ENCODE measurements at regions not wholly inside any gene's neighbourhood (a gene's known extent, or its start where the extent isn't known, plus 50 kb on each side); places are given as distances from the start of the nearest gene placed in this dataset.
A peak's percentile ranks its signal among the peaks of the same experiment; 100 is the strongest.

DNA sequence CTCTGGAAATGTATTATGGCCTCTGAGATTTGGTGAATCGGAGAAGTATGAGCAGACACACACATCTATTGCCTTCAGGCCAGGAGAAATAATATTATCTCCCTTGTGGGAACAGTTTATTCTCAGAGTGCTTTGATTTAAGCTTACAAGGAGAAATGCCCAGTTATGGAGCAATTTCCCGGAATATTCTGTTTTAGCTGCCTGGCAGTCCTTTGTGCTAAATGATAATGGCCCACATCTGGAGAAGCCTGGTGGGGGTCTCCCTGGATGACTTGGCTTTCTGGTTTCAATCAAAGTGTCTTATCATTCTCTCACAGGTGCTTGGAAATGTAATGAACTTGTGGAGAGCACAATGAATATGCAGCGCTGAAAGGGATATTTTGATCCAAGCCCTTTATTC lies 389.6 kb upstream of the USP24 start:
- no peak for ATAC-seq

GRCh38 chr1:55604179-55604578 lies 389.0 kb upstream of the USP24 start:
- DNase-seq: no peak
- Mint-ChIP-seq H3K4me3 (no peak overlapping the region), H3K27me3 (peaks cover 21% of the 10 kb centered on the region), H3K27ac (peak overlapping the region in 1 of 2 donors; percentile 23), H3K9me3 (peaks cover 0 to 4% of the 10 kb centered on the region in 2 donors), H3K4me1 (no peaks in the 10 kb centered on the region)
- ATAC-seq: no peak

More for the DNA sequence above, 389.6 kb upstream of the USP24 start:
- Mint-ChIP-seq H3K27me3 (peaks cover 18% of the 10 kb centered on the region), H3K9me3 (peaks cover 0 to 4% of the 10 kb centered on the region in 2 donors), H3K4me3 (no peak overlapping the region), H3K27ac (no peak overlapping the region), H3K4me1 (no peaks in the 10 kb centered on the region)
- DNase-seq: no peak

DNA sequence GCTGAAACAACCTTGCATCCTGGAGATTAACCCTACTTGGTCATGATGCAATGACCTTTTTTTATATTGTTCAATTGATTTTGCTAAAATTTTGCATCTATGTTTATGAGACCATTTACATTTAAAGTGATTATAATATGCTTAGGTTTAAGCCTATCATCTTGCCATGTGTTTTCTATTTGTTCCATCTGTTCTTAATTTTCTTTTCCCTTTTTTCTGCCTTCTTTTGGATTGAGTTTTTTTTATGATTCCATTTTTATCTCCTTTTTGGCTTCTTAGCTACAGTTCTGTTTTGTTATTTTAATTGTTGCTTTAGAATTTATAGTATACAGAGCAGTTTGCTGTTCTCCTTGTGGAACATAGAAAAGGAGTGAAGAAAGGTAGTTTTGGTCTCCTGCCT lies 385.1 kb upstream of the USP24 start:
- Mint-ChIP-seq H3K9me3 (peaks cover 0 to 5% of the 10 kb centered on the region in 2 donors), H3K27ac (no peak overlapping the region), H3K4me1 (no peaks in the 10 kb centered on the region), H3K4me3 (no peak overlapping the region), H3K27me3 (peaks cover 31% of the 10 kb centered on the region)
- no peak for ATAC-seq
- no peak for DNase-seq

GRCh38 chr1:55597910-55598309 lies 382.7 kb upstream of the USP24 start:
- H3K4me3 Mint-ChIP-seq: no peak overlapping the region
- no peak overlapping the region for H3K27ac Mint-ChIP-seq
- no peaks in the 10 kb centered on the region for H3K4me1 Mint-ChIP-seq
- ATAC-seq (no peak), DNase-seq (no peak)
- peaks cover 30% of the 10 kb centered on the region for H3K27me3 Mint-ChIP-seq
- peaks cover 0 to 5% of the 10 kb centered on the region in 2 donors for H3K9me3 Mint-ChIP-seq

GRCh38 chr1:55594701-55595100 lies 379.5 kb upstream of the USP24 start:
- Mint-ChIP-seq H3K27ac (no peak overlapping the region), H3K9me3 (peaks cover 0 to 5% of the 10 kb centered on the region in 2 donors), H3K4me3 (no peak overlapping the region), H3K4me1 (no peaks in the 10 kb centered on the region), H3K27me3 (peaks cover 20% of the 10 kb centered on the region)
- DNase-seq (no peak), ATAC-seq (no peak)

- H3K4me3 Mint-ChIP-seq: no peak overlapping the region
- no peak for DNase-seq
- H3K27me3 Mint-ChIP-seq: peaks cover 17% of the 10 kb centered on the region
- H3K9me3 Mint-ChIP-seq: peaks cover 0 to 5% of the 10 kb centered on the region in 2 donors
- no peaks in the 10 kb centered on the region for H3K4me1 Mint-ChIP-seq
- ATAC-seq: no peak
- no peak overlapping the region for H3K27ac Mint-ChIP-seq
Measured at GRCh38 chr1:55593298-55593697, 378.1 kb upstream of the USP24 start.

DNA sequence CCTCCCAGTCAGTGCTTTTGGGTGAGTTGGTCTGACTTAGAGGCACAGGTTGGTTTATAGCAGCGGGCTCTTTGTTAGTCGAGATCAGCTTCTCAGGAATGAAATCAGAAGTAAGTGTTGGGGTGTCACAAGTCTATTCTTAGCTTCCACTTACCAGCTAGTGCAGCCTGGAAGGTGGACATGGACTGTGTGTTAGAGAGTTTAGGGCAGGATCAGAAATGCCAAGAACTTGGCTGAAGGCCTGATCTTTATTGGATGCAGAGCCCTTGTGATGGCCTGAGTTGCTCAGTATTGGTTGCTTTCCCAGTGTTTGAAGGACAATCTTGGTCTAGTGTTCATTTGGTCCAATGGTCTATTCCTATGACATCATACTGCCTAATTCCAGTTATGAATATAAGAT lies 377.0 kb upstream of the USP24 start:
- no peaks in the 10 kb centered on the region for H3K4me1 Mint-ChIP-seq
- peaks cover 14% of the 10 kb centered on the region for H3K27me3 Mint-ChIP-seq
- no peak overlapping the region for H3K27ac Mint-ChIP-seq
- DNase-seq (no peak), ATAC-seq (no peak)
- H3K9me3 Mint-ChIP-seq: peaks cover 0 to 5% of the 10 kb centered on the region in 2 donors
- H3K4me3 Mint-ChIP-seq: no peak overlapping the region

DNA sequence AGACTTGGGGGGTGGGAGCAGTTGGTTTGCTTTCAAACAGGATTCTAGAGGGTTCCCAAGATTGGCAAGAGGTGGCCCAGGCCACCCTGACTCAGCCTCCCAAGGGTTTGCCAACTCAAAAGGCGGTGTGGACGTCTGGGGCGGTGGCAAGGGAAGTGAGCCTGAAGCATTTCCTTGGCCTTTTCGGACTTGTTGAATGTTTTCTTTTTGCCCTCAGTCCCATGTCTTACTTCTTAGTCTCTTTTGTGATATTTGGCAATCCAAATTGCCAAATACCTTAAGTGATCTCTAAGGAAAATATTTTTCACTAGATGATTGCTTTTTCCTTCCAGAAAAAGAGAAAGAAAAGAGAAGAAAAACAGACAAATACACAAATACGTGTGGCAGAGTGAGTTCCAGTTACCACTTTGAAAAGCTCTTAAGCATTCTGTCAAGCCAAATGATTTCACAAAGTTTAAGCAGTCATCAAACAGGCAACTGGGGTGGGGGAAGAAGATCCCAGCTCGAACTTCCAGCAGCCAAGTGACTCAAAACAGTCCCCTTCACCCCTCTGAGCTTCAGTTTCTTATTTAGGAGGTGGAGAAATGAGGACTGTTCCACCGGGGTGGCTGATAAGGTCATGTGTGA lies 374.6 kb upstream of the USP24 start:
- ATAC-seq: no peak
- DNase-seq: no peak
- Mint-ChIP-seq H3K4me3 (no peak overlapping the region), H3K9me3 (no peaks in the 10 kb centered on the region), H3K4me1 (no peaks in the 10 kb centered on the region), H3K27ac (no peak overlapping the region), H3K27me3 (peaks cover 18% of the 10 kb centered on the region)

- Mint-ChIP-seq H3K4me1 (no peaks in the 10 kb centered on the region), H3K4me3 (no peak overlapping the region), H3K9me3 (no peaks in the 10 kb centered on the region), H3K27me3 (peaks cover 22% of the 10 kb centered on the region), H3K27ac (no peak overlapping the region)
- no peak for DNase-seq
- no peak for ATAC-seq
Measured at GRCh38 chr1:55588309-55588708, 373.1 kb upstream of the USP24 start.

DNA sequence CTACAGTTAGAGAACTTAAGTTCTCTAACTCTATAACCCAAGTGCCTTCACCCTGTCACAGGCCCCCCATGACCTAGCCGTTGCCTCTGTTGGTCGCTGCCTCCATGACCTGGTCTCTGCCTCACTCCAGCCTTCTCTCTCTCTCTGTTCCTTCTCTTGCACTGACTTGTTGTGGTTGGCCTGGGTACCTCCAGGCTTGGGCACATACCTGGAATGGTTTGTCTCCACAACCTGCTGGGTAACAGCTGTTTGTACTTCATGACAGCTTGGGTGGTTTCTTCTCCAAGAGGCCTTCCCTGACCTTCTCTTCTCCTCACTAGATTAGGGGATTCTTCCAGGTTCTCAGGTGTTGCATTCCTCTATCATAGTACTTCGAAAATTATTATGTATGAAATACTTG lies 371.6 kb upstream of the USP24 start:
- Mint-ChIP-seq H3K27ac (peak overlapping the region in 1 of 2 donors; percentile 74), H3K4me3 (no peak overlapping the region), H3K4me1 (no peaks in the 10 kb centered on the region), H3K9me3 (no peaks in the 10 kb centered on the region), H3K27me3 (peaks cover 22% of the 10 kb centered on the region)
- ATAC-seq (no peak), DNase-seq (no peak)

GRCh38 chr1:55585402-55585792 lies 370.2 kb upstream of the USP24 start:
- Mint-ChIP-seq H3K9me3 (no peaks in the 10 kb centered on the region), H3K4me1 (no peaks in the 10 kb centered on the region)
- no peak for DNase-seq

DNA sequence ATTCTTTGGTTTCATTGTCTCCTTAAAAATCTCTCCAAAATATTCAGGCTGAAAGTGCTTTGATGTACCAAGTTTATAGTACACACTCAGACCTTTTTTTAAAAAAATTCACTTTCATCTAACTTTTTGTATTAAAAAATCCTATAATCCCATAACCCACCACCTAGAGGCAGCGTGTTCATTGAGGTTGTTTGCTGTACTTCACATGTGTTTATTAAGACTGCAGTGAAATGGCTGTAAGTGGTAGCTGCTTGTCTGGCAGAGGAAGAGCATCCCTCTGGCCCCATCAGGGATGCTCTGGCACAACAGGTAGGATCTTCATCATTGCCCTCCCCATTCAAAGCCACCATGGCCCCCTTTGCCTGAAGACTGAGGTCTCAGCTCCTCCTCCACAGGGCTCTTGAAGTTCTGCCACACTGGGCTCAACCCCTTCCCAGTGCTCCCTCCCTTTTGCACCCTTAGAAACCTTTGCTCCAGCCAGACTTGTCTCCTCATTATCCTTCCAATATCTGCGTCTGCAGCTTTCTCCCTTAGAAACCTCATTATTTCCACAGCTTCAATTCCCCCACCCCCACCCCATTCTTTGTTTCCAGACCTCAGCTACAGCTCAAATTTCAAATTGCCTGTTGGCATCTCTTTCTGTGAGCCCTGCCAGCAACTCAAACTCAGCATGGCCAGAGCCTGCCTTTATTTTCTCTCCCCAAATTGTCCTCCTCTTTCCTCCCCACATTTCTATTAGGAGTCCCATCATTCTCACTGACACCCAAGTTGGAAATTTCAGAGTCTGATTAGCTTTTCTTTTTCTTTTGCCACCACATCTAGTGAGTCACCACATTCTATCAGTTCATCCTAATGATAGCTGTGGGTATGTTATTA lies 369.6 kb upstream of the USP24 start:
- H3K9me3 Mint-ChIP-seq: no peaks in the 10 kb centered on the region
- ATAC-seq: no peak
- no peak for DNase-seq
- H3K27ac Mint-ChIP-seq: no peak overlapping the region
- H3K4me3 Mint-ChIP-seq: no peak overlapping the region
- H3K27me3 Mint-ChIP-seq: peaks cover 22% of the 10 kb centered on the region
- no peaks in the 10 kb centered on the region for H3K4me1 Mint-ChIP-seq

More at GRCh38 chr1:55585402-55585792, 370.2 kb upstream of the USP24 start:
- Mint-ChIP-seq H3K4me3 (no peak overlapping the region), H3K27ac (no peak overlapping the region), H3K27me3 (peaks cover 22% of the 10 kb centered on the region)
- no peak for ATAC-seq

DNA sequence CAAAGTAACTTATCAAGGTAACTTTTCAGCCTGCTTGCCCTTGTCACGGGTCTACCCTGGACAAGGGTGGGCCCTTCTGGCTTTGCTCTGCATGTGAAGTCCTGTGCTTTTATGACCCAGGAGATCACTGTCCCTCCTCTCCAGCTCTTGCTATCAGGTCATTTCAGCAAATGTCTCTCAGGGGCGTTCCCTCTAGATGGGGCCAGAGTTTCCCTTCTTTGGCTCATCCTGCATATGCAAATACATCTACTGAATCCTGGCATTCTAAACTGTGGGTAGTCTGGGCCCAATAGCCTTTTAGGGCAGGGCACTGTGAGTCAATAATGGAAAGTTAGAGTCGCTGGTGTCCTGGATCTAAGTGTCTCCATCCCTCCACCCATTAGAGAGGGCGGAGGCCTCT lies 366.9 kb upstream of the USP24 start:
- ATAC-seq (no peak), DNase-seq (no peak)
- Mint-ChIP-seq H3K27me3 (peaks cover 22% of the 10 kb centered on the region), H3K4me1 (no peaks in the 10 kb centered on the region), H3K27ac (no peak overlapping the region), H3K9me3 (no peaks in the 10 kb centered on the region), H3K4me3 (no peak overlapping the region)

DNA sequence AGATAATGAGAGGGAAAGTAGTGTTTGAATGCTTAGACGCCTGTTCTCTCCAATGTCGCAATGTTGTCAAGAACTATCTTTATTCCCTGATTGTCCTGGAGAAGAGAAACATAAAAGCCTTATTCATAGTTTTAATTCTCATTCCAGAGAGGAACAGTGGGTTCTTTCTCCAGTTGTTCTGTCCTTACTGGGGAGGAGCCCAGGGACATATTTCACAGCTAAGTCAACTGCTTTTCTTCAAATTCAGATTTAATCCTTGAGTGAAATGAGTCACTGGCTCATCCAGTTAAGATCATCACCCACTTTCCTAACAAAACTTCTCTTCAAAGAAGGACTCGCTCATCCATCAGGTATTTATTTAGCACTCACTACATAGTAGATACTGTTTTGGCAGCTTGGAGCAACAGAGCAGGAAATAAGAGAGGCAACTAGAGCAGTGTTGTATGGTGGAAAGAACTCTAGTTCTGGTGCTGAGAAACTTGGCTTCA lies 365.7 kb upstream of the USP24 start:
- Mint-ChIP-seq H3K27ac (no peak overlapping the region), H3K27me3 (peaks cover 20% of the 10 kb centered on the region), H3K4me3 (no peak overlapping the region), H3K4me1 (no peaks in the 10 kb centered on the region), H3K9me3 (no peaks in the 10 kb centered on the region)
- DNase-seq (no peak), ATAC-seq (no peak)

- no peak for ATAC-seq
- peaks cover 7% of the 10 kb centered on the region for H3K27me3 Mint-ChIP-seq
Measured at GRCh38 chr1:55579332-55580001, 364.3 kb upstream of the USP24 start.

DNA sequence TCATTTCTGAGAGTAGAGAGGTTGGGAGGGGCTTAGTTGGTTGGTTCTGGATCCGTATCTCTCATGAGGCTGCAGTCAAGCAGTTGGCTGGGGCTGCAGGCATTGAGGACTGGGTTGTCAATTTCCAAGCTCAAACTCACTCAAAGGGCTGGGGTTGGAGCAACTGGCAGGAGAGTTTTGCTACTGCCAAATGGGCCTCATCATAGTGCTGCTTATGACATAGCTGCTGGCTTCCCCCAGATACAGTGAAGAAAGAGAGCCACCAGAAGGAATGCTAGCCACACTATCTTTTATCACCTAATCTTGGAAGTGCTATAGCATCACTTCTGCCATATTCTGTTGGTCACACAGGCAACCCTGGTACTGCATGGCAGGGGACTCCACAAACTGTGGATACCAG lies 363.5 kb upstream of the USP24 start:
- ATAC-seq: no peak
- Mint-ChIP-seq H3K9me3 (no peaks in the 10 kb centered on the region), H3K27ac (no peak overlapping the region), H3K4me3 (no peak overlapping the region), H3K27me3 (no peaks in the 10 kb centered on the region), H3K4me1 (no peaks in the 10 kb centered on the region)
- no peak for DNase-seq

More at GRCh38 chr1:55579332-55580001, 364.3 kb upstream of the USP24 start:
- Mint-ChIP-seq H3K27ac (no peak overlapping the region), H3K9me3 (no peaks in the 10 kb centered on the region), H3K4me3 (no peak overlapping the region), H3K4me1 (no peaks in the 10 kb centered on the region)
- DNase-seq: no peak
